ENCODE measurements at regions not wholly inside any gene's neighbourhood (a gene's known extent, or its start where the extent isn't known, plus 50 kb on each side); places are given as distances from the start of the nearest gene placed in this dataset.
A peak's percentile ranks its signal among the peaks of the same experiment; 100 is the strongest.
"Not testable (repeated sequence)": the region's sequence is repeated elsewhere in the genome, so short reads cannot be mapped to it uniquely, and the experiment has no call there.

- DNase-seq = no peak
Observed at GRCh38 chr1:168490306-168490705, 53.5 kb downstream of the XCL2 start.

DNA sequence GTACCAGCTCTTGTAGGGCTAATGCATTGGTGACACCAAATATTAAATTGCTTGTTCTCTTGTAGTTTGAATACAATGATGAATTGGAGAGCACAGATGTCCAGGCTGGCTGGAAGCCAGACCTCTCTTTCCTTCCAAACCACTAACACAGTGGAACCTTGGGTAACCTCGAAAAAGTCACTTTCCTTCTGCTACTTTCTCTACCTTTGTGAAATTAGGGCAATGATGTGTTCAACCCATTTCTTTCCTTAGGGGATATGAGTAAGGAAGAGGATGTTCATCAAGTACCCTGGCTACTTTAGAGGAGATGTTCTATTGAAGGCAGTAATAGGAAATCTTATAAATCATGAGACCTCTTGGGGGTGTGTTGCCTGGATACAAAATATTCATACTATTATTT, 55.7 kb downstream of the XCL2 start:
- DNase-seq = no peak

DNA sequence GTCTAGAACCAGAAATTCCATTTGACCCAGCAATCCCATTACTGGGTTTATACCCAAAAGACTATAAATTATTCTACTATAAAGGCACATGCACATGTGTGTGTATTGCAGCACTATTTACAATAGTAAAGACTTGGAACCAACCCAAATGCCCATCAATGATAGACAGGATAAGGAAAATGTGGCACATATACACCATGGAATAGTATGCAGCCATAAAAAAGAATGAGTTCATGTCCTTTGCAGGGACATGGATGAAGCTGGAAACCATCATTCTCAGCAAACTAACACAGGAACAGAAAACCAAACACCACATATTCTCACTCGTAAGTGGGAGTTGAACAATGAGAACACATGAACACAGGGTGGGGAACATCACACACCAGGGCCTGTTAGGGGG, 57.0 kb downstream of the XCL2 start:
- DNase-seq = not testable (repeated sequence)

DNA sequence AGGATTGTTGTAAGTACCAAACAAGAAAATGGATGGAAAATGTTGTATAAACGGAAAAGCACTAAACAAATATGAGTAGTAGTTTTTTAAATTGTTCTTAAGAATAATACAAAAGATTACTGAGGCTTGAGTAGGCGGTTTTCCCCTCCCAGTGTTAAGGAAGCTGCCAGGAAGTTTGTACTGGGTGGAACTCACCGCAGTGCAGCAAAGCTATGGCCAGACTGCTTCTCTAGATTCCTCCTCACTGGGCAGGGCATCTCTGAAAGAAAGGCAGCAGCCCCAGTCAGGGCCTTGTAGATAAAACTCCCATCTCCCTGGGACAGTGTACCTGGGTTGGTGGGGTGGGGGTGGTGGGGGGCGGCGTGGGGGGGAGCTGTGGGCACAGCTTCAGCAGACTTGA, 58.7 kb downstream of the XCL2 start:
- no peak for DNase-seq

DNA sequence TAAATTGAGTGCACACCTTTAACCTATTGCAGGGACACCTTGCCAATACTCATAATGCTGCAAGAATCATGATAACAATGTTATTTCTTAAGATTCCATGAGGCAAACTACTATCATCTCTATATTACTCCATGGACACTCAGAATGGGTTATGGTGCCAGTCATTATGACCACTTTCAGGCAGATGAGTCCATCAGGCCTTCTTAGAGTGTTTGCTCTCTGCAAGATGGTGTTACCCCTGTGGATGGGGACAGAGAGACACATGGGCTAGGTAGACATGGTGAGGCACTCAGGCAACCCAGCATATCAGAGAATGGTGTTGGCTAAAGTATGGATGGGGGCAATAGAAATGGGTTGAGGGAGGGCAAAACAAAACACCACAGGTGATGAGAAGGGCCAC, 59.7 kb downstream of the XCL2 start:
- DNase-seq = no peak

DNA sequence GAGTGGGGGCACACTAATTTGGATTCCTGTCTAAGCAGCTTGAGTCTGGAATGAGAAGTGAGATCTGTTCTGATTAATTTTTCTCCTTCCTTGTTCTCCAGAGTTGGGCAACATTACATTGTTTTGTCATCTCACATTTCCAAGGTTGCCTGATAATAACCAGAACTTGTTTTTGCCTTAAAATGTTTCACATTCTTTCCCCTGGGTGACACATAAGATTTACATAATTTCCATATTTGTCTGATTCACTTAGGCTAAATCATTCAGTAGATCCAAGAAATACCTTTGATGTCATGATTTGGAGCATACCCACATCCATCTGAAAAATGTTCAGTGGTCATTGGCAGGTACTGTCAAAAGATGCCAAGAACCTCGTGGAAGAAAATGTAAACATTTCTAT, 60.3 kb downstream of the XCL2 start:
- DNase-seq = no peak

GRCh38 chr1:168482106-168482505, 61.7 kb downstream of the XCL2 start:
- DNase-seq = no peak

- no peak for DNase-seq
Observed at GRCh38 chr1:168481586-168481985, 62.2 kb downstream of the XCL2 start.

GRCh38 chr1:168480997-168481396, 62.8 kb downstream of the XCL2 start:
- DNase-seq = no peak

GRCh38 chr1:168477792-168478191, 66.0 kb downstream of the XCL2 start:
- no peak for DNase-seq

DNA sequence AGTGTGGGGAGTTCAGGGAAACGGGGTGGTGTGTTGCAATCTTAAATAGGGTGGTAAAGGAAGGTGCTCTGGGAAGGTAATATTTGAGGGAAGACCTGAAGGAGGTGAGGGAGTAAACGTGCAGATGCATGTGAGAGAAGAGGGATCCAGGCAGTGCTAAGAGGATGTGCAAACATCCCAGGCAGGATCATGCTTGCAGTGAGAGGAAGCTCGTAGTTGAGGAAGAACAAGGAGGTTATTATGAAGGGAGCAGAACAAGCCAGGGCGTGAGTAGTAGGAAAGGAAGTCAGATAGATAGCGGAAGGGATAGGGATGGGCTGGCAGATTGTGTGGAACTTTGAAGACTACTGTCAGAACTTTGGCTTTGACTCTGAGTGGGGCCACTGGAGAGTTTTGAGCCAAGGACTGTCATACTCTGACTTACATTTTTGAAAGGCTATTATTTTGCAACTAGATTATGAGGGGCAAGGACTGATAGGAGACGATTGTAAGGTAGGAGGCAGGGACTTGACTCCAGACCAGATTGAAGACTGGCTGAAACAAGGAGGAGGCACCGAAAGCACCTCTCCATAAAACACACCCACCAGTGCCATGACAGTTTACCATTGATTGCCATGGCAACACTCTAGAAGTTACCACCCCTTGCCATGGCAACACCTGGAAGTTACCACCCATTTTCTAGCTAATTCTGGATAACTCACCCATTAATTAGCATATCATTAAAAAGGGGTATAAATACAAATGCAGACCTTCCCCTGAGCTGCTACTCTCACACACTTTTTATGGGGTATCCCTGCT, 67.0 kb downstream of the XCL2 start:
- DNase-seq = no peak

DNA sequence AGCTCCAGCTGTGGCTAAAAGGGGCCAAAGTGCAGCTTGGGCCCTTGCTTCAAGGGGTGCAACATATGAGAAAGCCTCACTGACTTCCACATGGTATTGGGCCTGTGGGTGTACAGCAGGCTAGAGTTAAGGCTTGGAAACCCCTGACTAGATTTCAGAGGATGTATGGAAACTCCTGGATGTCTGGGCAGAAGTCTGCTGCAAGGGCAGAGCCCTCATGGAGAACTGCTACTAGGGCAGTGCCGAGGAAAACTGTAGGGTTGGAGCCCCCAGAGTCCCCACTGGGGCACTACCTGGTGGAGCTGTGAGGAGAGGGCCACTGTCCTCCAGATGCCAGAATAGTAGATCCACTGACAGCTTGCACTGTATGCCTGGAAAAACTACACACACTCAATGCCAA, 69.5 kb downstream of the XCL2 start:
- DNase-seq = no peak

DNA sequence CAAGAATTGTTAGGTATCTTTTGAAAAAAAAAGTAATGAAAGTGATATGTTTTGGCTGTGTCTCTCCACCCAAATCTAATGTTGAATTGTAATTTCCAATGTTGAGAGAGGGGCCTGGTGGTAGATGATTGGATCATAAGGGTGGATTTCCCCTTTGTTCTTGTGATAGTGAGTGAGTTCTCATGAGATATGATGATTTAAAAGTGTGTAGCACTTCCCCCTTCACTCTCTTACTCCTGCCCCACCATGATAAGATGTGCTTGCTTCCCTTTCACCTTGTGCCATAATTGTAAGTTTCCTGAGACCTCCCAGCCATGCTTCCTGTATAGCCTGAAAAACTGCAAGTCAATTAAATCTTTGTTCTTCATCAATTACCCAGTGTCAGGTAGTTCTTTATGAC, 70.7 kb downstream of the XCL2 start:
- DNase-seq = no peak

- no peak for DNase-seq
Observed at GRCh38 chr1:168472223-168472622, 71.6 kb downstream of the XCL2 start.

- no peak for DNase-seq
Observed at GRCh38 chr1:168470901-168471431, 72.8 kb downstream of the XCL2 start.

DNA sequence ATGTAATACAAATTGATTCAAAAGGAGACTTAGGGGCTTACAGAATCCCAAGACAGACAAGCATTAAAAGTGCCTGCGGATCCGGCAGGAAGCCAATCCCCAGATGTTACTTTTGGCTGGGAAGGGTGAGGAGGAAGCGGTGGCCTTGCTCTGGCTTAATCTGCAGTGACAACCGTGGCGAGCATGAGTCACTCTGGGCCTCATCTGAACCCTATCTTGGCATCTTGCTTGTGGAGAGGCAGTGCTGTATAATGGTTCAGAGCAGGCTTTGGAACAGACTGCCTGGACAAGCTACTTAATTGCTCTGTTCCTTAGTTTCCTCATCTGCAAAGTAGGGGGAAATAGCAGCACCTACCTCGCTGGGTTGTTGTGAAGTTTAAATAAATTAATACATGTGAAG, 74.1 kb downstream of the XCL2 start:
- no peak for DNase-seq

DNA sequence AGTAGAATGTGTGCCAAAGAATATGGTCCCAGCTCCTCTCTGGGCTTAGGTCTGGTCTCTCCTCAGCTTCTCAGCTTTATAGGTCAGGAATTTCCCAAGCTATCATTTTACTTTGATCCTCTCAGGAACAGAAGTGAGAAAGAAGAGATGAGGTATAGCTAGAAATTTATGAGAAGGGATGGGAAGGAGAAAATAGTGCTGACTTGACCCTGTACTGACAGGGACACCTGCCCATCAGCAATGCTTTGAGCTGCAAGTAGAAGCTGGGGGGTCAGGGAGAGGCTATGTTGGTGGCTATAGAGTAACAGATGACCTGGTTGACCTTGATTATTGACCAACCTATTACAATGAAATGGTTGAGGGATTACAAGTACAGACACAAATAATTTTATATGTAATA, 75.0 kb downstream of the XCL2 start:
- DNase-seq = no peak

- DNase-seq = no peak
Observed at GRCh38 chr1:168468042-168468809, 75.6 kb downstream of the XCL2 start.

- DNase-seq = no peak
Observed at GRCh38 chr1:168467452-168467851, 76.3 kb downstream of the XCL2 start.

GRCh38 chr1:168466714-168467131, 77.1 kb downstream of the XCL2 start:
- DNase-seq = no peak

DNA sequence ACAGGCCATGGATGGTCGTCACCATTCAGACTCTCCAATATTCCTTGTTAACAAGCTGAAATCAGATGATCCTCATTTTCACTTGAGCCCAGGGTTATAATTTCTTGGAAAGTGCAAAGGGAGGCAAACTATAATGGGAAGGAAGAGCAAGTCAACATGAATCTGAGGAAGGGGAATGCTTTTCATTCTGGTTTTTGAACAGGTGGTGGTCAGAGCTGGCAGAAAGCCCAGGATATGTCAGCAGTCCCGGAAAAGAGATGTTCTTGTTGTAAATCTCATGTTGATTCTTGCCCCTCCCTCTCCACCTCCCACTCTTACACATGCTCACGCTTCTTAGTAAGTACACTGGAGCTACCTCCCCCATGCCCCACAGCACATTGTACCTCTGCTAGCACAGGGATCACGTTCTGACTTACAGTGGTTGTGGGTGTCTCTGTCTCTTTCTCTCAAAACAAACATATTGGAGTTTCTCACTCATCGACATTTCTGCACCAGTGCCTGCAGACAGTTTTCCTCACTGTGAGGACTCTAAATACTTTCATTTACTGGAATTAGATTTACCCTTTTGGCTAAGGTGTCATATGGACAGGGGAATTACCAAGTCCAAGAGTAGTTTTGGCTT, 77.6 kb downstream of the XCL2 start:
- DNase-seq = peak; percentile 73

DNA sequence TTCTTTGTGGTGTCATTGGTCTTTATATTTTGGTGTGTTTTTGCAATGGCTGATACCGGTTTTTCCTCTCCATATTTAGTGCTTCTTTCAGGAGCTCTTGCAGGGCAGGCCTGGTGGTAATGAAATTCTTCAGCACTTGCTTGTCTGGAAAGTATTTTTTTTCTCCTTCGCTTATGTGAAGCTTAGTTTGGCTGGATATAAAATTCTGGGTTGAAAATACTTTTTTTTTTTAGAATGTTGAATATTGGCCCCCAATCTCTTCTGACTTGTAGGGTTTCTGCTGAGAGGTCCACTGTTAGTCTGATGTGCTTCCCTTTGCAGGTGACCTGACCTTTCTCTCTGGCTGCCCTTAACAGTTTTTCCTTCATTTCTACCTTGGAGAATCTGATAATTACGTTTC, 82.7 kb downstream of the XCL2 start:
- not testable (repeated sequence) for DNase-seq

- not testable (repeated sequence) for DNase-seq
Observed at GRCh38 chr1:168457296-168457695, 86.5 kb downstream of the XCL2 start.

- DNase-seq = no peak
Observed at GRCh38 chr1:168455764-168456163, 88.0 kb downstream of the XCL2 start.

All from NCI-H524 treated with DMSO at 0.1 percent for 48 hours (cell line).